Aorta (tissue), 5 donors: ENCODE measurements at regions not wholly inside any gene's neighbourhood (a gene's known extent, or its start where the extent isn't known, plus 50 kb on each side); places are given as distances from the start of the nearest gene placed in this dataset.

ENCODE experiments used
- ATAC-seq: fragments of 200-7000 bp; cut with Tn5 transposase; one replicate; pipeline ENCODE4 v1.9.1; 2022; ENCODE audit warnings: moderate library complexity; ENCODE audit not compliant: low FRiP score
- DNase-seq, 2 donors: peaks; one replicate each; pipeline ENCODE4 v3.0.0-alpha.2; 2020
- H3K27ac ChIP-seq, 2 donors: one replicate each; pipeline ENCODE4 v1.5.1; 2013; ENCODE audit warnings: low read length in 2 of 2, mild to moderate bottlenecking in 2 of 2, moderate library complexity in 2 of 2, control low read depth in 1 of 2, inconsistent platforms in 1 of 2, low read depth in 1 of 2
- H3K27me3 ChIP-seq, 2 donors: one replicate each; pipeline ENCODE4 v1.6.1; 2013; ENCODE audit warnings: control low read depth in 1 of 2, low read length in 1 of 2, mild to moderate bottlenecking in 1 of 2, moderate library complexity in 1 of 2; ENCODE audit not compliant: insufficient read depth in 2 of 2, control insufficient read depth in 1 of 2
- H3K36me3 ChIP-seq, 2 donors: one replicate each; pipeline ENCODE4 v1.6.1; 2013; ENCODE audit warnings: control low read depth in 1 of 2, low read length in 1 of 2, mild to moderate bottlenecking in 1 of 2; ENCODE audit not compliant: insufficient read depth in 2 of 2, control insufficient read depth in 1 of 2
- H3K4me1 ChIP-seq, 2 donors: one replicate each; pipeline ENCODE4 v1.6.1; 2013; ENCODE audit warnings: low read length in 2 of 2, control low read depth in 1 of 2, mild to moderate bottlenecking in 1 of 2, moderate library complexity in 1 of 2; ENCODE audit not compliant: insufficient read depth in 2 of 2, control insufficient read depth in 1 of 2
- H3K4me3 ChIP-seq, 2 donors: one replicate each; pipeline ENCODE4 v1.5.1; 2013; ENCODE audit warnings: low read length in 2 of 2, control low read depth in 1 of 2, mild to moderate bottlenecking in 1 of 2
- H3K9me3 ChIP-seq: one replicate; pipeline ENCODE4 v1.6.1; 2013; ENCODE audit warnings: mild to moderate bottlenecking, low read length; ENCODE audit not compliant: control insufficient read depth
- WGBS, 2 donors: extraction: QIAGEN DNeasy Blood & Tissue Kit; methylation state at CpG; one replicate each; pipeline ENCODE4 v1.1.7; 2013; 5-methylcytosine and 5-hydroxymethylcytosine counted together
- intact Hi-C, 2 donors: fragments of 100-400 bp; cut with DNase I; formaldehyde crosslinking; loops; one replicate each; pipeline versions ENCODE4 v1.14.2 to v1.15.0; 2022
- donor health status: healthy with polysubstance abuse.
- donor health status: Bipolar disorder and iron deficiency.
- donor health status: DM: no; HTN: no; CAD: no.
- donor health status: DM: no; HTN: no; CAD: no.
- donor health status: DM: yes; HTN: yes; CAD: no.

DNA sequence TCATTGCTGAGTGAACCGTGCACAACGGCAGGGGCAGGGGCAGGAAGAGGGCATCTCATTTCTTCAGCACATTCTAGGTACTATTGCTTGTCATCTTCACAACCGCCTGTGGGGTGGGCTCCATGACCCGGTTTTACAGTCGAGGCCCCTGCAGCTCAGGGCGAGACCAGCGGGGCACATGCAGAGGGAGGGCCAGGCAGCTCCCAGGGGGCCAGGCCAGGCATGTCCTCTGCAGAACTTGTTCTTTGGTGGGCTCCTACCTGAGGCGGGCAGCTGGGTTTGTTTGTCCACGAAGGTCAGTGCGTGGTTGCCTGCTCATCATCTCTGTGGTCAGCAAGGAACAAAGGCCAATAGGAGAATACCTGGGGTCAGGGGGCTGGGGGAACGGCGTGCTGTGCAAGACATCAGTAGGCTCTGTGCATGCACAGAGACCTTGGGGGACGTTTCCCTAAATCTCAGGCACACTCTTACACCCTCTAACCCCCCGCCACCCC, 75.1 kb upstream of the LEP start:
- no peak overlapping the region for H3K27ac ChIP-seq
- WGBS, 2 donors = 14 to 17% methylated on average over 14 of the region's 14 CpGs
- H3K27me3 ChIP-seq = peaks cover 0 to 2% of the 10 kb centered on the region in 2 donors
- no peak overlapping the region for H3K4me3 ChIP-seq
- DNase-seq (no peak), ATAC-seq (no peak)
- H3K4me1 ChIP-seq = no peaks in the 10 kb centered on the region
- H3K9me3 ChIP-seq = no peaks in the 10 kb centered on the region
- intact Hi-C loops = no loop called here
- H3K36me3 ChIP-seq = no peaks in the 10 kb centered on the region

DNA sequence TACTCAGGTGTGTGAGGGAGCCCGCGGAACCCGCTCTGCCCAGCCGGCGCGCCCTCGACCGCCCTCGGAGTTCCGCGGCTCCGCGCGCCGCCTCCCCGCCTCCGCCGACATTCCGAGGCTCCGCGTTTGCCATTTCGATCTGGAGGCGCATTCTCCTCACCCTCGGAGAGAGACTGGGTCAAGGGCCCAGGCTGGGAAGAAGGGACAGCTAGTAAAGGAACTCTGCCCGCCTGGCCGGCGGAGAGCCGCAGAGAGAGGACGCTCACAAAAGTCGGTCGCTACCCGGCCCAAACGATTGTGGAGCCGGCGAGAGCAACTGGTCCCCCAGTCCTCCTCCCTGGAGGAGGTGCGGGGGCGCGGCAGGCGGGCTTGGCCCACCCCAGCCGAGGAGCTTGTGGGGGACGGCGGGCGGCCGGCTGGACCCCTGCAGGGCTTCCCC, 74.5 kb upstream of the LEP start:
- DNase-seq (no peak), ATAC-seq (no peak)
- Histone ChIP-seq H3K4me3 (peak overlapping the region in 1 of 2 donors; percentile 5), H3K27ac (no peak overlapping the region), H3K27me3 (peaks cover 0 to 4% of the 10 kb centered on the region in 2 donors), H3K4me1 (no peaks in the 10 kb centered on the region), H3K9me3 (no peaks in the 10 kb centered on the region), H3K36me3 (no peaks in the 10 kb centered on the region)
- 1 to 2% methylated on average over 32 to 44 of the region's 44 CpGs for WGBS, 2 donors
- intact Hi-C loops = no loop called here

DNA sequence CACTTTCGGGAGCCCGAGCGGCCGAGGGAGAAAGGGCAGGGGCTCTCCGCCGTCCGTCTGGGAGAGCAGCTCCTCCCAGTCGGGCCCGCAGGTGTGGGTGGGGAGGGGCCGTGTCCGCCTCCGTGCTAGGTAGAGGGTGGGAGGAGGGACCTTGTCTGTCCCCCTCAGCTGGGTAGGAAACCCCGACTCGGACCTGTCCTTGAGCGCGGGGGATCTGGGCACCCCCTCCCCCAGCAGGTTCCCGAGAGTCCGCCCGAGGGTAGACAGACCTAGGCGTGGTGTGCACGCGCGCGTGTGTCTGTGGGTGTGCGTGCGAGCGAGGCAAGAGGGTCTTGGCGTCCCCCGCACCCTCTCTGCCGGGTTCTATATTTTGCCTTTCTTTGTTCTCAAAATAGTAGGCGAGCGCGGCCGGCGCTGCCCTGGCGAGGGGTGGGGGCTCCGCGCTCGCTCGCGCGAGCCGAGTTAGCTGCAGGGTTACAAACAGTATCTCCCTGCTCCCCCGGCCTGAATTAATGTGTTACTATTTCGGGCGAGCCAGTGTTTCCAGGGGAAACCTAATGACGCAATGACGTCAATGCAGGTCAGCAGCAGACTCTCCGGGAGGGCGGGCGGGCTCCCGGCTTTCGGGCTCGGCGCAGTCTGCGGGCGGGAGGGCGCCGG, 73.9 kb upstream of the LEP start:
- H3K27ac ChIP-seq = no peak overlapping the region
- WGBS, 2 donors = 1% methylated on average over 56 to 59 of the region's 59 CpGs
- ATAC-seq (peak; percentile 5), DNase-seq (no peak)
- no peaks in the 10 kb centered on the region for H3K4me1 ChIP-seq
- H3K9me3 ChIP-seq = no peaks in the 10 kb centered on the region
- H3K4me3 ChIP-seq = peak overlapping the region; percentile 4 to 5
- H3K36me3 ChIP-seq = no peaks in the 10 kb centered on the region
- H3K27me3 ChIP-seq = peaks cover 0 to 4% of the 10 kb centered on the region in 2 donors
- intact Hi-C loops = no loop called here

DNA sequence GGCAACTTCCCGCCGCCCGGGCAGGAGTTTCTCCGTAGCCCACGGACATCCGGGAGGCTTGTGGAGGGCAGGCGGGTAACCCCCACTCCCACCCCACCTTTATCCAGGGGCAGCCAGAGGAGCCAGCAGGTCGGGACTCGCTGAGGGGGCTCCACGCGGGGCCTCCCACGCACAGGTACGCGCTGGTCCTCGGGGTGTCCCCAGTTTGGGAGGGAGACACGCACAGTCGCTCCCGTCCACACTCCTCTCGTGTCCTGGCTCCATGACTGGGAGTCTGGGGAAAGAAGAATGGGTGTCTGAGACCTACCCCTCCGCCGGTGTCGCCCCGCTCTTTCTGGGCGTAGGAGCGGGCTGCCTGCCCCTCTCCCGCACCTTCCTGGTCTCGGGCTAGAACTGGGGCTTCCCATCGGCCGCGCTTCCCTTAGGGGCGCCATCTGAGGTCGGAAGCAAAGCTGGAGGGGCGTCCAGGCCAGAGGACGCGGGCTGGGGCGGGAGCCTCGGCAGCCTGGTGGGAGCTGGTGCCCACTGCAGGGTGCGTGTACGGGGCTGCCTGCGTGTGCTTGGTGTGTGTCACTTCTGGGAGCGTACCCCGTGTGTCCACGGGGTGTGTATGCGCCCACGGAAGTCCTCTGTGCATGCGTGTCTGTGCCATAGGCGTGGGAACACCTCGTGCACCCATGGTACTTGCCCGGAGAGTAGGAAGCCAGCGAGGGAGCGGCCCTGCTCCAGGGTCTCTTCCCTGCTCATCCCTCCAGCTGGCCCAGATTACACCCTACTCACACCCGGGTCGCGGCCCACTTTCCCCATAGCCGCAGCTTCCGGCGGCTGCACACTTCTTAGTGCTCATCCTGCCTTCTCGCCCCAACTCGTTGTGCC, 73.0 kb upstream of the LEP start:
- no peaks in the 10 kb centered on the region for H3K4me1 ChIP-seq
- no peak for DNase-seq
- peaks cover 0 to 4% of the 10 kb centered on the region in 2 donors for H3K27me3 ChIP-seq
- no peak overlapping the region for H3K27ac ChIP-seq
- intact Hi-C loops = no loop called here
- no peaks in the 10 kb centered on the region for H3K36me3 ChIP-seq
- 2 to 3% methylated on average over 56 to 59 of the region's 59 CpGs for WGBS, 2 donors
- H3K4me3 ChIP-seq = peak overlapping the region in 1 of 2 donors; percentile 5
- no peaks in the 10 kb centered on the region for H3K9me3 ChIP-seq
- no peak for ATAC-seq

DNA sequence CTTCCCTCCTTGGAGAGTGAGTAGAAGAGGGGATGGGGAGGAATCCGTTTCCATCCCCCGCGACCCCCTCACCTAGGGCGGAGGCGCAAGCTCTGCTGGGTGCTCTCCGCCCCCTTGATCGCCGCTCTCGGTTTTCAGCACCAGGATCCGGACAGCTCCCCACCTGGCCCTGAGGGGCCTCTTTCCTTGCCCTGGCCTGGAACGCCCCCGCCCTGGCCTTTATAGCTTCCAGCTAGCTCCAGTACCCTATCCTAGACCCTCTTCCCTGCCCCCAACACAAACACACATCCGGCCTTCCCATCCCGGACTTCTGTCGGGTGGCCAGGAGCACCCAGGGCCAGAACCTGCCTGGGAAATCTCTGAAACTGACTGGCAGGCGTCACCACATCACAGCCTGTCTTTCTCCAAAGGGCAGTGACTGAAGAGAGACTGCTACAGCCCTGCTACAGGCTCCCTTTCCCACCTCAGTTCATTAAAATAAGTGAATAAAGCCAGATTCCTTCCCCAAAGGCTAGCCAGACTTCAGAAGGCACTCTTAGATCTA, 72.3 kb upstream of the LEP start:
- Histone ChIP-seq H3K36me3 (no peaks in the 10 kb centered on the region), H3K4me3 (no peak overlapping the region), H3K4me1 (no peaks in the 10 kb centered on the region), H3K27me3 (peaks cover 0 to 4% of the 10 kb centered on the region in 2 donors), H3K27ac (no peak overlapping the region), H3K9me3 (no peaks in the 10 kb centered on the region)
- intact Hi-C loops = no loop called here
- ATAC-seq = no peak
- no peak for DNase-seq
- 1 to 3% methylated on average over 16 of the region's 16 CpGs for WGBS, 2 donors

DNA sequence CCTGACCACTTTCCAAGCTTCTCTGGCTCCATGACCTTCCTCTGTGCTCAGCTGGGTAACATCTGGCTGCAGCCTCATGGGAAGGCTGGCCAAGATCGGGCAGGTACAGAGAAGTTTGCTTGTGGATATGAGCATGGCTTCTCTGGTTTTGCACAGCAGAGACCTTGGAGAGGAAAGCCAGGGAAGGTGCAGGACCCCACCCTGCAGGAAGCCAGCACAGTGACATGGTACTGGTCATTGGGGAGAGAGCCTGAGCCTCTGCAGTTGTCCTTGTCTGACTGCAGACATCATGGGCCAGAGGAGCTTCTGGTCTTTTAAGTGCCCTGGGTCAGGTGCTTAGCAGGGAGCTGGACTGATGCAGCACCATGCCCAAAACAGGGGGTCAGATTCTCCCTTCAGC, 70.6 kb upstream of the LEP start:
- peaks cover 0 to 4% of the 10 kb centered on the region in 2 donors for H3K27me3 ChIP-seq
- H3K9me3 ChIP-seq = no peaks in the 10 kb centered on the region
- DNase-seq (no peak), ATAC-seq (no peak)
- H3K36me3 ChIP-seq = no peaks in the 10 kb centered on the region
- H3K4me1 ChIP-seq = no peaks in the 10 kb centered on the region
- 61 to 62% methylated on average over 1 of the region's 1 CpG for WGBS, 2 donors
- no peak overlapping the region for H3K27ac ChIP-seq
- no peak overlapping the region for H3K4me3 ChIP-seq
- intact Hi-C loops = no loop called here

DNA sequence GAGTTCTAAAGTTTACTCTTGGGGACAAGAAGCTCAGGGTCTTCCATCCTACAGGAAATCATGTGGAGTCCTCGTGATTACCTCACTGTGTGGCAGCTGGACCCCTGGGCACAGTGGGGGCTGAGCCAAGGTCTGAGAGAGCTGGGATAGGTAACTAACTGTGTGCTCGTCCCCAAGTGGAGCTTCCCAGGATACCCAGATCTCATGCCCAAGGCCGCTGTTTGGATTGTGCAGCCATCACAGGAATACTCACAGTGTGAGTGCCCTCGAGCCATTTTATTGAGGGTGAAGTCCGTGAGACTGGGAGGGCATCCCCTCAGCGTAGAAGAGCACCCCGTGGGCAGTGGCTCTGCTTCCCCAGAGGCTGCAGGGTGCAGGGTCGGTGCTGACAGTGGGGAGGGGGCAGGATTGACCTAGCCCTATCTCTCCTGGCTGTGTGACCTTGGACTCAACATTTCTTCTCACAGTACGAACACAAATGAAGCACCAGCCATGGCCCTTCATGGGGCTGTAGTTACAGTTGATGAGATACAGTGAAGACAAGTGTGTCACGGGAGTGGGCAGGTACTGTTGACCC, 69.6 kb upstream of the LEP start:
- ATAC-seq (no peak), DNase-seq (no peak)
- Histone ChIP-seq H3K9me3 (no peaks in the 10 kb centered on the region), H3K27me3 (peaks cover 0 to 4% of the 10 kb centered on the region in 2 donors), H3K36me3 (no peaks in the 10 kb centered on the region), H3K27ac (no peak overlapping the region), H3K4me1 (no peaks in the 10 kb centered on the region), H3K4me3 (no peak overlapping the region)
- intact Hi-C loops = no loop called here
- 67 to 68% methylated on average over 10 of the region's 10 CpGs for WGBS, 2 donors

DNA sequence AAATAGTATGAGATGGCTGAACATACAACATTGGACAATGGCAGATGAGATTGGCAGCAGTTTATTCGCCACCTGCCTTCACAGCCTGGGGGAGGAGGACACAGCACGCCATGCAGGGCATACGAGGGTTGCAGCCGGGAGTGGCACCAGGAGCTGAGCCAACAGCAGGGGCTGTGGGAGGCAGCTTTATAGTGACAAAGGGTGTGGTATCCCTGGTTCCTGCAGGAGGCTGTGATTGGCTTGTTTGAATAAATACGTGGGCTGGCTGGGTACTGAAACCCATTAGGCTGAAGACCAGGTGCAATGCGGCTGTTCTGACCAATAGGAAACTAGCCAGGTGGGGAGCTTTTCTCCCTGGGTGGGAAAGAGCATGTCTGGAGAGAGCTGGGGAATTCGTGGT, 68.9 kb upstream of the LEP start:
- Histone ChIP-seq H3K27me3 (peaks cover 0 to 4% of the 10 kb centered on the region in 2 donors), H3K4me1 (no peaks in the 10 kb centered on the region), H3K4me3 (no peak overlapping the region), H3K27ac (no peak overlapping the region), H3K36me3 (no peaks in the 10 kb centered on the region), H3K9me3 (no peaks in the 10 kb centered on the region)
- WGBS, 2 donors = 47 to 48% methylated on average over 7 of the region's 7 CpGs
- DNase-seq (no peak), ATAC-seq (no peak)
- intact Hi-C loops = no loop called here
